Testis (tissue), 2 donors: ENCODE measurements at regions not wholly inside any gene's neighbourhood (a gene's known extent, or its start where the extent isn't known, plus 50 kb on each side); places are given as distances from the start of the nearest gene placed in this dataset.

Experiments used
- CTCF ChIP-seq, 3 experiments: fragments of 450-650 bp in 2 of 3; fragments of 200-600 bp in 1 of 3; sonication (generic) in 1 of 3; IDR thresholded peaks; one replicate each; pipeline ENCODE4 v1.5.1; 2016 to 2019; ENCODE audit warnings: antibody characterized with exemption in 3 of 3, mild to moderate bottlenecking in 2 of 3, moderate library complexity in 1 of 3
- POLR2A ChIP-seq: fragments of 450-650 bp; IDR thresholded peaks from one replicate; pipeline ENCODE4 v1.6.1; 2017; ENCODE audit warnings: antibody characterized with exemption, mild to moderate bottlenecking, moderate library complexity

GRCh38 chr4:136198358-136198757, 1333.9 kb downstream of the PCDH18 start:
- TF ChIP-seq CTCF (IDR thresholded peaks at IDR 0.05) (no peak), POLR2A (no peak)
